ENCODE measurements at regions not wholly inside any gene's neighbourhood (a gene's known extent, or its start where the extent isn't known, plus 50 kb on each side); places are given as distances from the start of the nearest gene placed in this dataset.

DNA sequence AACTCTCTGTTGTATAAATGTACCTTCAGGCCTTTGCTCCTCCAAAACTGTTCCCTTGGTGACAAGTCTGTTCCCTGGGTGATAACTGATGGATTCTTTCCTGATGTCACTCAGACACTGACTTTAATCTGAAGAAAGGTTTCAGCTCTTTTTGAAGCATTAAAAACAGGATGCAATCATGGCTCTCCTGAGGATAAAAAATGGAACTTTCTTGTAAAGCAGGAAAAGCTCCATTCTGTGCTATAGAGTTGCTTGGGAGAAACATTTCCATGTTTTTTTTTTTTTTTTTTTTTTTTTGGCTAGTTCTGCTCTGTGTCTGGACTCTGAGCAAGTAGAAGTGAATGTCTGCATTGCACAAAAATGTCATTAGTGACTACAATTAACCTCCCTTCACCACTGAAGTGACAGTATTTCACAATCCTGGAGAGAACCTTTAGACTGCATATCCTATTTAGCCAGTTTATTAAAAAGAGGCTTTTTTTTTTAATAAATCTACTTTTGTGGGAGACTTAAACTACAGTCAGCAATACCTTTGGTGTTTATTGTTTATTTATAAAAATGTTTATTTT lies 101.7 kb upstream of the PRMT6 start:
- Histone ChIP-seq H3K4me3 (ENCODE audit: low read depth, low read length) (no peak overlapping the region), H3K9me3 (ENCODE audit: severe bottlenecking) (no peaks in the 10 kb centered on the region), H3K36me3 (no peaks in the 10 kb centered on the region), H3K27ac (no peak overlapping the region), H3K27me3 (ENCODE audit: insufficient read depth, low read depth, severe bottlenecking) (no peaks in the 10 kb centered on the region)
- DNase-seq, result no peak
- TF ChIP-seq, protein P1, sequence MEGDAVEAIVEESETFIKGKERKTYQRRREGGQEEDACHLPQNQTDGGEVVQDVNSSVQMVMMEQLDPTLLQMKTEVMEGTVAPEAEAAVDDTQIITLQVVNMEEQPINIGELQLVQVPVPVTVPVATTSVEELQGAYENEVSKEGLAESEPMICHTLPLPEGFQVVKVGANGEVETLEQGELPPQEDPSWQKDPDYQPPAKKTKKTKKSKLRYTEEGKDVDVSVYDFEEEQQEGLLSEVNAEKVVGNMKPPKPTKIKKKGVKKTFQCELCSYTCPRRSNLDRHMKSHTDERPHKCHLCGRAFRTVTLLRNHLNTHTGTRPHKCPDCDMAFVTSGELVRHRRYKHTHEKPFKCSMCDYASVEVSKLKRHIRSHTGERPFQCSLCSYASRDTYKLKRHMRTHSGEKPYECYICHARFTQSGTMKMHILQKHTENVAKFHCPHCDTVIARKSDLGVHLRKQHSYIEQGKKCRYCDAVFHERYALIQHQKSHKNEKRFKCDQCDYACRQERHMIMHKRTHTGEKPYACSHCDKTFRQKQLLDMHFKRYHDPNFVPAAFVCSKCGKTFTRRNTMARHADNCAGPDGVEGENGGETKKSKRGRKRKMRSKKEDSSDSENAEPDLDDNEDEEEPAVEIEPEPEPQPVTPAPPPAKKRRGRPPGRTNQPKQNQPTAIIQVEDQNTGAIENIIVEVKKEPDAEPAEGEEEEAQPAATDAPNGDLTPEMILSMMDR (IDR thresholded peaks at IDR 0.05; ENCODE audit: low read depth, low read length), result no peak

DNA sequence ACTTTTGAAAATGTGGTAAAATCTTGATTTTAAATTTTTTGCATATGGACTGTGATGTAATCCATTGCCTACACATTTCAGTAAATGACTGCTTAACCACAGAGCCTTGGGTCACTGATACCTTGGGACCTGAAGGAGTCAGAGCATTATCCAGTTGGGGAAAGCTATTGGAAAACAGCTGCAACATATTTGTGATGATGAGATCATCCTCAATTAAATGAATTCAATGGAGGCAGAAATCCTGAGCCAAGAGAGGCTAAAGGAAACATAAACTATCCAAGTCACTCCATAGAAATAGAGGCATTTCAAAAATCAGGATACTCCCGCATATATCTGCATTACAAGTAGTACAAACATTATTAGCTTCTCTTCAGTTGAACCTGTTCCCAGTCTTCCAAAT lies 99.8 kb upstream of the PRMT6 start:
- Histone ChIP-seq H3K27ac (no peak overlapping the region), H3K36me3 (no peaks in the 10 kb centered on the region), H3K4me3 (ENCODE audit: low read depth, low read length) (no peak overlapping the region), H3K27me3 (ENCODE audit: insufficient read depth, low read depth, severe bottlenecking) (no peaks in the 10 kb centered on the region), H3K9me3 (ENCODE audit: severe bottlenecking) (no peaks in the 10 kb centered on the region)
- TF ChIP-seq, protein P1 (IDR thresholded peaks at IDR 0.05; ENCODE audit: low read depth, low read length), result no peak
- no peak for DNase-seq

DNA sequence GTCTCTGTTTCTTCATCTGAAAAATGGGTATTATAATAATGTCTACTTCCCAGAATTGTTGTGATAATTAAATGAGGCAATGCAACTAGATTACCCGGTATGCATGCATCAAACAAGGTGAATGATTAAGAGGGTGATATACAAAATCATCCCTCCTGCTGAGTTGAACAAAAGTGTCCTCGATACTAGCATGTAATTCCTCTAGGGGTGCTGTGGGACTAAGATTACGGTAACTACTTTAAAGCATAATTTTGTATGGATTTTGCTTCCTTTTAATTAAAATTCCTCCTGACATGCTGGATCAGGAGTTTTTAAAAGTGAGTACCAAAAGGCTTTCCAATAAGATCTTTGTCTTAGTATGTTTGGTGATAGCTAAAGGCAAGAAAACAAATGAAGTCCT lies 98.7 kb upstream of the PRMT6 start:
- TF ChIP-seq, protein P1 (IDR thresholded peaks at IDR 0.05; ENCODE audit: low read depth, low read length), result no peak
- no peak overlapping the region for H3K27ac ChIP-seq
- no peaks in the 10 kb centered on the region for H3K36me3 ChIP-seq

DNA sequence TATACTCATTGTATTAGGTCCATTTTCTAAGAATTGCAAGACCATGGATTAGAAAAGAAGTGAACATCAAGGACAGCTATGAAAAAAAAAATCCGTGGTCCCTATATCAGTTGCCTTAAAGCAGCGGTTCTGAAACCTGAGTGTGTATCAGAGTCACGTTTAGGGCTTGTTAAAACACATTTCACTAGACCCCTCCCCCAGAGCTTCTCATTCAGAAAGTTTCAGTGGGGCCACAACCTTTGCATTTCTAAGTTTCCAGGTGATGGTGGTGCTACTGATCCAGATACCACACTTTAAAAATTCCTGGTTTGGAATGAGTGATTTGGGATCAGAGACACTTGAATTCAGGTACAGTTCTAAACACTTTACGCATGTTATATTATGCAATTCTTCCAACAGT lies 96.1 kb upstream of the PRMT6 start:
- TF ChIP-seq, protein P1 (IDR thresholded peaks at IDR 0.05; ENCODE audit: low read depth, low read length), result no peak
- no peak for DNase-seq
- no peak overlapping the region for H3K27ac ChIP-seq
- H3K36me3 ChIP-seq, result no peaks in the 10 kb centered on the region
- H3K27me3 ChIP-seq (ENCODE audit: insufficient read depth, low read depth, severe bottlenecking), result no peaks in the 10 kb centered on the region
- H3K4me3 ChIP-seq (ENCODE audit: low read depth, low read length), result no peak overlapping the region
- H3K9me3 ChIP-seq (ENCODE audit: severe bottlenecking), result no peaks in the 10 kb centered on the region

More for the DNA sequence above, 98.7 kb upstream of the PRMT6 start:
- no peak for DNase-seq
- no peaks in the 10 kb centered on the region for H3K9me3 ChIP-seq (ENCODE audit: severe bottlenecking)
- H3K4me3 ChIP-seq (ENCODE audit: low read depth, low read length), result no peak overlapping the region
- no peaks in the 10 kb centered on the region for H3K27me3 ChIP-seq (ENCODE audit: insufficient read depth, low read depth, severe bottlenecking)

DNA sequence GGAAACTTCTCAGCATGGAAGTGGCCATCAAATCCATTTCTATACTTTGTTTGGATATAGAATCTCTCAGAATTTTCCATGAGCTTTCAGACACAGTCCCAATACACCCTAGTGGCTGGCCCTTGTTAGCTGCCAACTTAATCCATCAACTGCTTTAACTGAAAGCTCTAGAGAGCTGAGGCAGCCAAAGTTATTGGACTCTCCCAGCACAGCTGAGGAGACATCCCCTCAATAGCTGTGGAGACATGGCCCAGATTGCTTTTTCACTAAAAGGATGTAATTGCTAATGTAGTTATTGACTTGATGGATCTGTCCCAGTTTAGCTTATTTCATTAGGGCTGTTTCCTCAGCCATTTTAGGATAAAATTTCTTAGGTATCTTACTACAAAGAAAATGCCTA lies 94.8 kb upstream of the PRMT6 start:
- no peak for DNase-seq
- TF ChIP-seq, protein P1 (IDR thresholded peaks at IDR 0.05; ENCODE audit: low read depth, low read length), result no peak
- Histone ChIP-seq H3K27ac (no peak overlapping the region), H3K36me3 (no peaks in the 10 kb centered on the region), H3K9me3 (ENCODE audit: severe bottlenecking) (no peaks in the 10 kb centered on the region), H3K4me3 (ENCODE audit: low read depth, low read length) (no peak overlapping the region), H3K27me3 (ENCODE audit: insufficient read depth, low read depth, severe bottlenecking) (no peaks in the 10 kb centered on the region)

DNA sequence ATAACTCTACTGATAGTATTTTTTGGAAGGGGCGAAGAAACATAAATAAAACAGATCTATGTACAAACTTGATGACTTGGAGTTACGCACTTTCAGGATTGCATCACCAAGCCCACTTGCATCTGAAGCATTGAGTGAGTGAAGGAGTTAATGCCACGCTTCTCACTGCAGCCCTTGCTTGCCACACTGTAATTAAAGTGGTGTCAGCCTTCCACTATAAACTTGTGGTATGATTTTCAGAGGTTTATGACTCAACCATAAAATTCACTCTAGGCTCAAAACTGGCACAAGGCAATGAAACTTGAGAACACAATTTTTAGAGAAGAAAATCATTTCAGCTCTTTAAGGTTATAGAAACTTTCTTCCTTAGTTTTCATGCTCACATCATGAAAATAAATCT lies 93.9 kb upstream of the PRMT6 start:
- Histone ChIP-seq H3K9me3 (ENCODE audit: severe bottlenecking) (no peaks in the 10 kb centered on the region), H3K27ac (no peak overlapping the region), H3K27me3 (ENCODE audit: insufficient read depth, low read depth, severe bottlenecking) (no peaks in the 10 kb centered on the region), H3K36me3 (no peaks in the 10 kb centered on the region), H3K4me3 (ENCODE audit: low read depth, low read length) (no peak overlapping the region)
- DNase-seq, result no peak
- TF ChIP-seq, protein P1 (IDR thresholded peaks at IDR 0.05; ENCODE audit: low read depth, low read length), result no peak

Data from WERI-Rb-1 (cell line).